Heart left ventricle (tissue), 16 donors: ENCODE measurements at regions not wholly inside any gene's neighbourhood (a gene's known extent, or its start where the extent isn't known, plus 50 kb on each side); places are given as distances from the start of the nearest gene placed in this dataset.

ENCODE experiments used
- ATAC-seq, 4 donors: fragments of 200-7000 bp; cut with Tn5 transposase; one replicate each; pipeline ENCODE4 v1.9.1; 2020 to 2022; ENCODE audit warnings: moderate library complexity in 4 of 4, mild to moderate bottlenecking in 3 of 4, moderate number of reproducible peaks in 1 of 4
- DNase-seq, 5 donors: peaks; one replicate each; pipeline ENCODE4 v3.0.0-alpha.2; 2020
- H3K27ac ChIP-seq, 12 donors: fragments of 200-600 bp; sonication (generic) in 4 of 12; one replicate each; pipeline versions ENCODE4 v1.5.0 to v1.8.0; 2016 to 2022; ENCODE audit warnings: mild to moderate bottlenecking in 2 of 12
- H3K27me3 ChIP-seq, 9 donors: fragments of 200-600 bp; sonication (generic) in 2 of 9; one replicate each; pipeline versions ENCODE4 v1.5.1 to v1.8.0; 2016 to 2022; ENCODE audit warnings: mild to moderate bottlenecking in 3 of 9
- H3K36me3 ChIP-seq, 9 donors: fragments of 200-600 bp; sonication (generic) in 2 of 9; one replicate each; pipeline versions ENCODE4 v1.5.0 to v1.8.0; 2018 to 2022; ENCODE audit warnings: mild to moderate bottlenecking in 2 of 9
- H3K4me1 ChIP-seq, 12 donors: fragments of 200-600 bp; sonication (generic) in 4 of 12; one replicate each; pipeline versions ENCODE4 v1.5.0 to v1.8.0; 2016 to 2022; ENCODE audit warnings: mild to moderate bottlenecking in 3 of 12
- H3K4me3 ChIP-seq, 12 donors: fragments of 200-600 bp; sonication (generic) in 4 of 12; one replicate each; pipeline versions ENCODE4 v1.5.0 to v1.8.0; 2017 to 2022; ENCODE audit warnings: mild to moderate bottlenecking in 9 of 12, moderate library complexity in 4 of 12
- H3K9me3 ChIP-seq, 12 donors: fragments of 200-600 bp; sonication (generic) in 4 of 12; one replicate each; pipeline versions ENCODE4 v1.5.0 to v1.8.0; 2016 to 2022; ENCODE audit warnings: mild to moderate bottlenecking in 1 of 12
- CTCF ChIP-seq, 12 donors: fragments of 200-600 bp; sonication (generic) in 4 of 12; IDR thresholded peaks; one replicate each; pipeline versions ENCODE4 v1.5.0 to v1.8.0; 2018 to 2022; ENCODE audit warnings: antibody characterized with exemption in 12 of 12, mild to moderate bottlenecking in 5 of 12
- POLR2A ChIP-seq, 2 donors: fragments of 450-650 bp; IDR thresholded peaks; one replicate each; pipeline ENCODE4 v1.6.1; 2017; ENCODE audit warnings: antibody characterized with exemption in 2 of 2, mild to moderate bottlenecking in 2 of 2, moderate library complexity in 2 of 2
- WGBS, 4 donors: extraction: QIAGEN DNeasy Blood & Tissue Kit in 2 of 4; methylation state at CpG; one replicate each; pipeline versions ENCODE4 v1.1.5 to v1.1.7; 2013 to 2018; 5-methylcytosine and 5-hydroxymethylcytosine counted together
- intact Hi-C, 10 donors: fragments of 100-400 bp; cut with DNase I; formaldehyde crosslinking; loops; one replicate each; pipeline versions ENCODE4 v1.11.1 to v1.14.2; 2022
- donor health status: ischemic (EF 13 %, LVEDD 7.1; RV severe dilation, severe dysfunction).
- donor health status: healthy with polysubstance abuse.
- donor health status: DM: no; HTN: yes; CAD: no.
- donor health status: DM: no; HTN: no; CAD: no.
- donor health status: ischemic (EF 25% LVEDD 6.9; RV normal size, moderate dysfunction).
- donor health status: ischemic (EF 25% LVEDD 5.7; RV mildly dilated, moderate dysfunction).
- donor health status: healthy.
- donor health status: DM: yes; HTN: yes; CAD: no.
- donor health status: ischemic (EF 35%, LVEDD 5.7; RV mildly dilated, moderate dysfunction).
- donor health status: nonischemic (EF 11% LVEDD 7.7; RV severe dilation, severe dysfunction).
- donor health status: DM: yes; HTN: yes; CAD: no.
- donor health status: PGD.
- donor health status: ischemic (EF 29% LVEDD 5.4; RV normal size, mild dysfunction).
- donor health status: nonischemic (EF 23%, LVEDD 6.1; RV moderate dilation, normal function).

DNA sequence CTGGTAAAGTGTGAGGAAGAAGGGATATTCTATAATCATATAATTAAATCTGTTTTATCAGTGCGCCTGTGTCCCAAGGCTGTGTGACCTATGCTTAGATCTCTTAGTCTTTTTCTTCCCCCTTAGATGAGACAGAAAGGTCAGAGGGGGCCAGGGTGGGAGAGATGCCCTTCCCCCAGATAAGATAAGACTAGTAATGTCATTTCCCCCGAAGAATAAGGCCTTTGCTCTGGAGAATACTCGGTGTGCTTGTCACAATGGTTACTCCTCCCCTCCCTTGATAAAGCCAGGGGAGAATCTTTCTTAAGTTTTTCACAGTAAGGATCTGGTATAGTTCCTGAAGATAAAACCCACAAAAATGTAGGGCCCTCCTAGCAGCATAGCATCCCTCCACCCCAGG lies 1041.8 kb downstream of the SORCS3 start:
- TF ChIP-seq CTCF (IDR thresholded peaks at IDR 0.05), result no peak
- no peak for TF ChIP-seq POLR2A (IDR thresholded peaks at IDR 0.05)
- Histone ChIP-seq H3K4me1 (no peaks in the 10 kb centered on the region), H3K9me3 (peaks cover 0 to 37% (median 11%) of the 10 kb centered on the region in 12 donors), H3K4me3 (no peak overlapping the region), H3K36me3 (no peaks in the 10 kb centered on the region), H3K27ac (no peak overlapping the region), H3K27me3 (no peaks in the 10 kb centered on the region)
- DNase-seq (no peak), ATAC-seq (no peak)
- 38 to 44% (median 41%) methylated on average over 3 of the region's 3 CpGs for WGBS, 4 donors
- intact Hi-C loops, result no loop called here

GRCh38 chr10:105681051-105681450 lies 1040.0 kb downstream of the SORCS3 start:
- WGBS, 4 donors, result 62 to 71% (median 67%) methylated on average over 5 of the region's 5 CpGs
- Histone ChIP-seq H3K27me3 (no peaks in the 10 kb centered on the region), H3K9me3 (peaks cover 0 to 40% (median 11%) of the 10 kb centered on the region in 12 donors), H3K27ac (no peak overlapping the region), H3K36me3 (no peaks in the 10 kb centered on the region), H3K4me1 (no peaks in the 10 kb centered on the region), H3K4me3 (no peak overlapping the region)
- TF ChIP-seq POLR2A (IDR thresholded peaks at IDR 0.05) (no peak), CTCF (IDR thresholded peaks at IDR 0.05) (no peak)
- ATAC-seq, result no peak
- intact Hi-C loops, result no loop called here
- no peak for DNase-seq

DNA sequence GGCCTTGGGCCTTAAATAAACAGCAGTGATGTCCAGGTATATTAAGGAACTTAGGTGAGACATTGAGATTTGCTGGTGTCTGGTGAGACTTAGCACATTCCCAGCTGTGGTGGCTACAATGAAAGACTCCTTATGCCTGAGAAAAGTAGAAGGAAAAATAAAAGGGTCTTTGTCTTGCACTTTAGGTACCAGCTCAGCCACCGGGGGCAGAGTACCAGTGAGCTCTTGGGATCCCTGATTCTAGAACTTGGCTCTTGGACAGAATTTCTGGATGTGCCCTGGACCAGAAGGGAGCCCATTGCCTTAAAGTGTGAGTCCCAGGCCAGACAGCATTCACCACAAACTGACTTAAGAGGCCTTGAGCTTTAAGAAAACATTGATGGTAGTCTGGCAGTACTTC lies 1038.7 kb downstream of the SORCS3 start:
- no peaks in the 10 kb centered on the region for H3K4me1 ChIP-seq
- no peak for TF ChIP-seq POLR2A (IDR thresholded peaks at IDR 0.05)
- no peak for TF ChIP-seq CTCF (IDR thresholded peaks at IDR 0.05)
- no peak for ATAC-seq
- WGBS, 4 donors, result 56 to 92% (median 78%) methylated on average over 1 of the region's 1 CpG
- H3K36me3 ChIP-seq, result no peaks in the 10 kb centered on the region
- H3K4me3 ChIP-seq, result no peak overlapping the region
- intact Hi-C loops, result no loop called here
- no peak for DNase-seq
- no peak overlapping the region for H3K27ac ChIP-seq
- H3K27me3 ChIP-seq, result no peaks in the 10 kb centered on the region
- H3K9me3 ChIP-seq, result peaks cover 0 to 41% (median 11%) of the 10 kb centered on the region in 12 donors

DNA sequence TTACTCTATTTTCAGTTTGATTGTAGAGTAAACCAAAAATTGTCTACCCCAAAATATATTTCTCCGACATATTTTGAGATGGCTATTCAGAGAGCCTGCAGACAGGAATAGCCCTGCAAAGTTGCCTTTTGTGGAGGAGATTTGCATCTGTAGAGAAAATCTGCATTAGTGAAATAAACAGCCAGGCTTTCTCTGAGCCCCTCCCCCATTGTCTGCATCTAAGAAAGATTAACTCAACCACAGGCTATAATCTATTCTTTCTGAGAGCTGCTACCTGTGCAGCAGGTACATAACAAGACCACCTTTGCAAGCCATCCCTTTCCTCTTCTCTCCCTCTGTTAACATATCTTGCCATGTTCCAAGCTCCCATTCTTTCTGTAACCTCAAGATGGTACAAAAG lies 1034.2 kb downstream of the SORCS3 start:
- no peak overlapping the region for H3K4me3 ChIP-seq
- no peaks in the 10 kb centered on the region for H3K4me1 ChIP-seq
- 83 to 85% (median 83%) methylated on average over 1 of the region's 1 CpG for WGBS, 4 donors
- intact Hi-C loops, result no loop called here
- ATAC-seq (no peak), DNase-seq (no peak)
- H3K27ac ChIP-seq, result no peak overlapping the region
- H3K27me3 ChIP-seq, result no peaks in the 10 kb centered on the region
- peaks cover 0 to 33% (median 6%) of the 10 kb centered on the region in 12 donors for H3K9me3 ChIP-seq
- TF ChIP-seq CTCF (IDR thresholded peaks at IDR 0.05) (no peak), POLR2A (IDR thresholded peaks at IDR 0.05) (no peak)
- no peaks in the 10 kb centered on the region for H3K36me3 ChIP-seq
